ENCODE measurements at regions not wholly inside any gene's neighbourhood (a gene's known extent, or its start where the extent isn't known, plus 50 kb on each side); places are given as distances from the start of the nearest gene placed in this dataset.
"Not testable (repeated sequence)": the region's sequence is repeated elsewhere in the genome, so short reads cannot be mapped to it uniquely, and the experiment has no call there.

DNA sequence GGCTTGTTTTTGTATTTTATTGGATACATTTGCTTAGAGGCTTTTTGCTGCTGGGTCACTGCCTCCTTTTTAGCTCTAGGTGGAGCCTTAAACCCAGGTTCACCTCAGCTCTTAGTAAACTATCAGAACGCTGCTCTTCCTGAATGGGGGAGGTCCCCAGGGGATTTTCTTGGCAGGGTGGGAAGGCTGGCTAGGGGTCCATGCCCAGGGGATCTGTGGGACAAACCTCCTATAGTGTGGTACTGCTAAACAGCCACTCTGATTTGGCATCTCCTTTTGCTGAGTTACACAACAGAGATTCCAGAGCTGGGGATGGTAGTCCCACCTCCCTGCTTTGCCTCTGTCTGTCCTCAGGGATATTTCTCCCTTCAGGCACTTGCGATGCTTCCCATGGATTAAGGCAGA lies 204.9 kb downstream of the ZIC5 start:
- DNase-seq: no peak

DNA sequence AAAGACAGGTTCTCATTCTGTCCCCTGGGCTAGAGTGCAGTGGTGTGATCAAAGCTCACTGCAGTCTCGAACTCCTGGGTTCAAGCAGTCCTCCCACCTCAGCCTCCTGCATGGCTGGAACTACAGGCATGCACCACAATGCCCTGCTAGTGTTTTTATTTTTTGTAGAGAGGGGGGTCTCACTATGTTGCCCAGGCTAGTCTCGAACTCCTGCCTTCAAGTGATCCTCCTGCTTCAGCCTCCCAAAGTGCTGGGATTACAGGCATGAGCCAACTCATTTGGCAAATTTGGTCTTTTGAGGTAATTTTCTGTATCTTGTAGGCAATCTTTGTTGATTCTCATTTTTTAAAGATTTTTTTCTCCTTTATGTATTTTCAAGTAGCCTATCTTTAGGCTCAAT lies 205.7 kb downstream of the ZIC5 start:
- no peak for DNase-seq

GRCh38 chr13:99760456-99760855 lies 211.1 kb downstream of the ZIC5 start:
- no peak for DNase-seq

GRCh38 chr13:99759163-99759552 lies 212.4 kb downstream of the ZIC5 start:
- no peak for DNase-seq

GRCh38 chr13:99758460-99759162 lies 213.0 kb downstream of the ZIC5 start:
- DNase-seq: no peak

DNA sequence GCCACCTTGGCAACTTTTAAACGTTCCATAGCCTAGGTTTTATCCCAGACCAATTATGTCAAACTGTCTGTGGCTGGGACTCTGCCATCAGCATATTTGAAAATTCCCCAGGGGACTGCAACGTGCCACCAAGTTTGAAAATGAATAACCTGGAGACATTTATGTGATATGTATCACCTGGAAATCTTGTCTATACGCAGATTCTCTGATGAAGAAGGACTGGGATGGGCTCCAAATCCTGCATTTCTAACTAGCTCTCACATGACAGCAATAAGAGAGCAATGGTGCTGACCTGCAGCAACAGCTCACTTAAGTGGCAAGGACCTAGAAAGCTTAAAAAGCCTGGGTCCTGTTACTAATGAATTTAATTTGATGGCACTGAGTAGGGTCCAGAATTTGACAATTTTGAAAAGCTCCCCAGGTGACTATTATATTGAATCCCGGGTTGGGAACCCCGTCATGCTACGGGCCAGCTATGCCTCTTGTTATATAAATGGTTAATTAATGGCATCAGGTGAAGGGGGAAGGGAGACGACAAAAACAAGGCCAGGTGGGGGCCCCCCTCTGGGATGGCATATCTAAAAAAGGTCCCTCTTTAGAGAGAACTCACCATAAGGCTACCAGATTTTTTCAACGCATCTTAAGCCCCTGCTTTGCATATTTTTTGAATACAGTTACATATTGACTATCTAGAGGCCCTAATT lies 213.7 kb downstream of the ZIC5 start:
- no peak for DNase-seq

DNA sequence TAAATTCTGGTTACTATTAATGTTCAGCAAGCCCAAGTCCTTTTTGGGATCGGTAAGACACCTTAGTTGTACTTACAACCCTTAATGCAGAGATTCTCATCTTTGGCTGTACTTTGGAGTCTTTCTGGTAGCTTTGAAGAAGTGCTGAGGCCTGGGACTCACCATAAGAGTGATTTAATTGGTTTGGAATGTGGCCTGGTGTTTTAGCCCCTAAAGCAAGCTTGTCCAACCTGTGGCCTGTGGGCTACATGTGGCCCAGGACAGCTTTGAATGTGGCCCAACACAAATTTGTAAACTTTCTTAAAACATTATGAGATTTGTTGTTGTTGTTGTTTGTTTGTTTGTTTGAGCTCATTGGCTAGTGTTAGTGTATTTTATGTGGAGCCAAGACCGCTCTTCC lies 215.3 kb downstream of the ZIC5 start:
- DNase-seq: no peak

DNA sequence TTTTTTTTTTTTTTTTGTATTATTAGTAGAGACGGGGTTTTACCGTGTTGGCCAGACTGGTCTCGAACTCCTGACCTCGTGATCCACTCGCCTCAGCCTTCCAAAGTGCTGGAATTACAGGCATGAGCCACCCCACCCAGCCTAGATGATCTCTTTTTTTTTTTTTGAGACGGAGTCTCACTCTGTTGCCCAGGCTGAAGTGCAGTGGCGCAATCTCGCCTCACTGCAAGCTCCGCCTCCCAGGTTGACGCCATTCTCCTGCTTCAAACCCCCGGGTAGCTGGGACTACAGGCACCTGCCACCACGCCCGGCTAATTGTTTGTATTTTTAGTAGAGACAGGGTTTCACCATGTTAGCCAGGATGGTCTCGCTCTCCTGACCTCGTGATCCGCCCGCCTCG lies 216.8 kb downstream of the ZIC5 start:
- not testable (repeated sequence) for DNase-seq

DNA sequence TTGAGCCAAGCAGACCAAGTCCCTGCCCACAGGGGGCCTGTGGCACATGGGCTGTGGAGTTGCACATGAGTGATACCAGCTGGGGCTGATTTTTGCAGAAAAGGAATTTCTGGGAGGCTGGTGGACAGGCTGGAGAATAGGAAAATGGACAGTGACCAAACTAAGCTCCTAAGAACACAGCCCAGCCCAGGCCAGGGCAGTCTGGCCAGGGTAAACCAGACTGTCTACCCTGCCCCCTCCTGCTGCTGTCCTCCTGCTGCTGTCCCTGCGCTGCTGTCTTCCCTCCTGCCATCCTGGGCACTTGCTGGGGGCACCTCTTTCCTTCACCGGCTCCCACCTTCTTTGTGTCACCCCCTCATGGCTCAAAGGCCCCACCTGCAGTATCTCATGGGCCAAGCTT lies 219.2 kb downstream of the ZIC5 start:
- no peak for DNase-seq

GRCh38 chr13:99751517-99752199 lies 219.9 kb downstream of the ZIC5 start:
- no peak for DNase-seq

DNA sequence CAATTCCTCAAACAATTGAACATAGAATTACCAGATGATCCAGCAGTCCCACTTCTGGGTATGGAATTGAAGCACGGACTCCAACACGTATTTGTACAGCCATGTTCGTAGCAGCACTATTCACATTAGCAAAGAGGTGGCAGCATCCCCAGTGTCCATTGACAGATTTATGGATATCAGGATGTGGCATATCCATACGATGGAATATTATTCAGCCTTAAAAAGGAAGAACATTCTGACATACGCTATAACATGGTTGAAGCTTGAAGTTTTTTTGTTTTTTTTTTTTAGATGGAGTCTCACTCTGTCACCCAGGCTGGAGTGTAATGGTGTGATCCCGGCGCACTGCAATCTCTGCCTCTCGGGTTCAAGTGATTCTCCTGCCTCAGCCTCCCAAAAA lies 220.6 kb downstream of the ZIC5 start:
- no peak for DNase-seq

GRCh38 chr13:99749271-99750019 lies 222.1 kb downstream of the ZIC5 start:
- DNase-seq: no peak

- no peak for DNase-seq
These were observed 224.2 kb downstream of the ZIC5 start for GRCh38 chr13:99747403-99747710.

- DNase-seq: no peak
These were observed 224.7 kb downstream of the ZIC5 start for GRCh38 chr13:99746637-99747402.

DNA sequence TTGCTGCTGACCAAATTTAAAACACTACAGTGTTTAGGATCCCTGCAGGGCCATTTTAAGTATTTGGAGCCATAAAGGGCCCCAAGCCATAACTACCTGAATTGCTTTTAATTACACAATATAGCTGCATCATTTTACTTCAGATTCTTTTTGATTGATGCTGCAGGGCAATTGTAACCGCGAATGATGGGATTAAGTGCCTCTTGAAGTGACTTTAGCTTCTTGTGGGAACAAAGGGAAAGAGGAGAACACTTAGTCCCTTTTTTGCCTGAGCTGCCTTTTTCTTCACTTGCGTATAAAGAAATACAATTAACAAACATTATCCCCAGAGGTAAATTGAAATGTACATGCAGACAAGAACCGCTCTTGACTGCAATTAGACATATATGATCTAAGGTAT lies 228.5 kb downstream of the ZIC5 start:
- DNase-seq: no peak

- DNase-seq: no peak
These were observed 229.6 kb downstream of the ZIC5 start for GRCh38 chr13:99741960-99742359.

GRCh38 chr13:99740251-99740979 lies 231.2 kb downstream of the ZIC5 start:
- DNase-seq: peak; percentile 68

GRCh38 chr13:99738626-99739025 lies 232.9 kb downstream of the ZIC5 start:
- DNase-seq: no peak

- DNase-seq: no peak
These were observed 233.9 kb downstream of the ZIC5 start for GRCh38 chr13:99737481-99738245.

DNA sequence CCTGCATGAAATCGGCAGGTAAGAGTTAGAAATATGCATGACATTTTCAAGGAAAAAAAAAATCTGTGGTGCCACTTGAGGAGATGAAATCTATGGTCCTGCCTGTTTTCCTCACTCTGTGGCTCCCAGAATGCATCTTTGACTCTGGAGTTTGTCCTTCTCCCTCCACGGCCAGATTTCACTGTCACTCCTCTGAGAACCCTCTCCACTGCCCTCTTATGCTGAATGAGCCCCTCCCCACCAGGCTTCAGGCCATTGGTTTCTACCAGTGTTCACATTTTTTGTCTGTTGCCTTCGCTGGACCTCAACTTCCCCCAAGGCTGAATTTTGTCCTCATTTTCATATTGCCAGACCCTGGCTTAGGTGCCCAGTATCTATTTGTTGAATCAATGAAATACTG lies 235.0 kb downstream of the ZIC5 start:
- DNase-seq: no peak

- DNase-seq: no peak
These were observed 232.9 kb downstream of the TM9SF2 start for GRCh38 chr13:99734013-99734693.
